GM12892 (cell line): ENCODE measurements at regions not wholly inside any gene's neighbourhood (a gene's known extent, or its start where the extent isn't known, plus 50 kb on each side); places are given as distances from the start of the nearest gene placed in this dataset.

Experiments
- POLR2A ChIP-seq: IDR thresholded peaks from 2 replicates; pipeline ENCODE4 v1.6.1; 2011; ENCODE audit warnings: low read depth, low read length, control low read depth
- TAF1 ChIP-seq: IDR thresholded peaks from 2 replicates; pipeline ENCODE4 v1.6.1; 2011; ENCODE audit warnings: low read depth, mild to moderate bottlenecking, control low read depth, low read length, borderline replicate concordance

GRCh38 chr11:101278286-101278685 is 148.7 kb upstream of the PGR start:
- TF ChIP-seq POLR2A (no peak), TAF1 (no peak)
